ENCODE measurements at regions not wholly inside any gene's neighbourhood (a gene's known extent, or its start where the extent isn't known, plus 50 kb on each side); places are given as distances from the start of the nearest gene placed in this dataset.

GRCh38 chr5:118533156-118533555 lies 455.2 kb downstream of the DTWD2 start:
- TF ChIP-seq CTCF (IDR thresholded peaks at IDR 0.05; ENCODE audit: low read length) (no peak), EZH2phosphoT487 (IDR thresholded peaks at IDR 0.05; ENCODE audit: low read length) (no peak), EZH2 (optimal IDR thresholded peaks at IDR 0.05; ENCODE audit: low read depth, low read length) (no peak)
